ENCODE measurements at regions not wholly inside any gene's neighbourhood (a gene's known extent, or its start where the extent isn't known, plus 50 kb on each side); places are given as distances from the start of the nearest gene placed in this dataset.

GRCh38 chr5:6260846-6261245 is 117.5 kb downstream of the MED10 start:
- TF ChIP-seq POLR2AphosphoS5 (IDR thresholded peaks at IDR 0.05) (no peak), CTCF (IDR thresholded peaks at IDR 0.05; ENCODE audit: poor library complexity, severe bottlenecking) (no peak), EZH2 (IDR thresholded peaks at IDR 0.05; ENCODE audit: borderline replicate concordance, insufficient read depth, low read length, poor library complexity, severe bottlenecking) (no peak)

All from neural cell (in vitro differentiated cells).